ENCODE measurements at regions not wholly inside any gene's neighbourhood (a gene's known extent, or its start where the extent isn't known, plus 50 kb on each side); places are given as distances from the start of the nearest gene placed in this dataset.

DNA sequence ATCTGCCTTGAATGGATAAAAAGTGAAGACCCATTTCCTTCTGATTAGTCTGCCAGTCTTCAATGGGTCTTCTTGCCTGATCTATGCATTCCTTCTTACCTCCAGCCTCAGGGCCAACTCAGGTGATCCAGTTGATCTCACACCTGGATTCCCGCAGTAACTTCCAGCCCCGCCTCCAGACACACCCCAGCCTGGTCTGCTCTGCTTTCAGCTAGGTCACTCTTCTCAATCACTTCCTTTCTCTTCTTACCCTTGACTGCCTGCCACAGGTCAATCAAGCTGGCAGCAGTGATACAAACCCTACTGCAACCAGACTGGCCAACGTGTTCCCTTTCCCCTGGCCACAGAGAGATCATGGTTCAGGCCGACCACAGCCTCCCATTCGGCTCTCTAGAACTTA, 263.6 kb downstream of the ZNF516 start:
- Histone ChIP-seq H3K79me2 (ENCODE audit: control insufficient read depth, insufficient read depth, low read length) (no peaks in the 10 kb centered on the region), H2AFZ (ENCODE audit: low read depth, low read length) (no peak overlapping the region), H3K9me3 (replicated peaks; ENCODE audit: control insufficient read depth, insufficient read depth, low read depth, low read length) (no peaks in the 10 kb centered on the region), H3K4me2 (ENCODE audit: insufficient read depth, low read length) (no peak overlapping the region), H3K27me3 (ENCODE audit: control insufficient read depth in 2 of 2, insufficient read depth in 2 of 2, low read length in 2 of 2) (no peaks in the 10 kb centered on the region), H3K27ac (ENCODE audit: extremely low read depth, low read depth, low read length) (no peak overlapping the region), H3K9ac (ENCODE audit: insufficient read depth in 1 of 2, low read depth in 2 of 2, low read length in 2 of 2) (no peak overlapping the region), H3K36me3 (ENCODE audit: control insufficient read depth, insufficient read depth, low read length) (no peaks in the 10 kb centered on the region), H3K9me1 (ENCODE audit: control insufficient read depth, insufficient read depth, low read length) (no peaks in the 10 kb centered on the region), H3K4me1 (replicated peaks in 1 of 2; ENCODE audit: control insufficient read depth in 2 of 2, insufficient read depth in 2 of 2, low read length in 2 of 2) (no peaks in the 10 kb centered on the region), H4K20me1 (replicated peaks; ENCODE audit: control insufficient read depth, insufficient read depth, low read length) (no peaks in the 10 kb centered on the region), H3K4me3 (no peak overlapping the region)
- WGBS (ENCODE audit: insufficient coverage, low coverage, missing lambda C conversion rate): 0% methylated on average over 5 of the region's 5 CpGs
- ATAC-seq (no peak), FAIRE-seq (no peak), DNase-seq (ENCODE audit: extremely low read depth in 1 of 4, low spot score in 3 of 4) (no peak)
- intact Hi-C loops (cut with micrococcal nuclease): no loop called here
- in situ Hi-C loops (cut with MboI): no loop called here
- ChIA-PET POLR2A (no interaction called here), CTCF (ENCODE audit: low intra/inter-chr PET ratio) (no interaction called here)
- TF ChIP-seq RCOR1 (IDR thresholded peaks at IDR 0.05; ENCODE audit: borderline replicate concordance in 1 of 2, low read depth in 2 of 2, low read length in 2 of 2) (no peak), CREB1 (IDR thresholded peaks at IDR 0.05) (no peak), CREB1 (CRISPR knock-in tag; IDR thresholded peaks at IDR 0.05) (no peak), GATAD2B (IDR thresholded peaks at IDR 0.05; ENCODE audit: borderline replicate concordance) (no peak), EP300 (IDR thresholded peaks at IDR 0.05; ENCODE audit: low read length) (no peak), ILF3 (IDR thresholded peaks at IDR 0.05; ENCODE audit: borderline replicate concordance) (no peak), MIER1 (IDR thresholded peaks at IDR 0.05; ENCODE audit: low read depth) (no peak), PHB2 (IDR thresholded peaks at IDR 0.05; ENCODE audit: low read depth) (no peak), PML (IDR thresholded peaks at IDR 0.05; ENCODE audit: low read length) (no peak), RBM34 (IDR thresholded peaks at IDR 0.05; ENCODE audit: borderline replicate concordance, insufficient read depth, low read length) (no peak), YY1 (IDR thresholded peaks at IDR 0.05; ENCODE audit: borderline replicate concordance in 1 of 3, control insufficient read depth in 1 of 3, extremely low read depth in 1 of 3, insufficient read depth in 3 of 3, insufficient read length in 1 of 3, insufficient replicate concordance in 2 of 3, low read depth in 1 of 3, low read length in 2 of 3) (no peak)
- TF ChIP-seq, protein P1, sequence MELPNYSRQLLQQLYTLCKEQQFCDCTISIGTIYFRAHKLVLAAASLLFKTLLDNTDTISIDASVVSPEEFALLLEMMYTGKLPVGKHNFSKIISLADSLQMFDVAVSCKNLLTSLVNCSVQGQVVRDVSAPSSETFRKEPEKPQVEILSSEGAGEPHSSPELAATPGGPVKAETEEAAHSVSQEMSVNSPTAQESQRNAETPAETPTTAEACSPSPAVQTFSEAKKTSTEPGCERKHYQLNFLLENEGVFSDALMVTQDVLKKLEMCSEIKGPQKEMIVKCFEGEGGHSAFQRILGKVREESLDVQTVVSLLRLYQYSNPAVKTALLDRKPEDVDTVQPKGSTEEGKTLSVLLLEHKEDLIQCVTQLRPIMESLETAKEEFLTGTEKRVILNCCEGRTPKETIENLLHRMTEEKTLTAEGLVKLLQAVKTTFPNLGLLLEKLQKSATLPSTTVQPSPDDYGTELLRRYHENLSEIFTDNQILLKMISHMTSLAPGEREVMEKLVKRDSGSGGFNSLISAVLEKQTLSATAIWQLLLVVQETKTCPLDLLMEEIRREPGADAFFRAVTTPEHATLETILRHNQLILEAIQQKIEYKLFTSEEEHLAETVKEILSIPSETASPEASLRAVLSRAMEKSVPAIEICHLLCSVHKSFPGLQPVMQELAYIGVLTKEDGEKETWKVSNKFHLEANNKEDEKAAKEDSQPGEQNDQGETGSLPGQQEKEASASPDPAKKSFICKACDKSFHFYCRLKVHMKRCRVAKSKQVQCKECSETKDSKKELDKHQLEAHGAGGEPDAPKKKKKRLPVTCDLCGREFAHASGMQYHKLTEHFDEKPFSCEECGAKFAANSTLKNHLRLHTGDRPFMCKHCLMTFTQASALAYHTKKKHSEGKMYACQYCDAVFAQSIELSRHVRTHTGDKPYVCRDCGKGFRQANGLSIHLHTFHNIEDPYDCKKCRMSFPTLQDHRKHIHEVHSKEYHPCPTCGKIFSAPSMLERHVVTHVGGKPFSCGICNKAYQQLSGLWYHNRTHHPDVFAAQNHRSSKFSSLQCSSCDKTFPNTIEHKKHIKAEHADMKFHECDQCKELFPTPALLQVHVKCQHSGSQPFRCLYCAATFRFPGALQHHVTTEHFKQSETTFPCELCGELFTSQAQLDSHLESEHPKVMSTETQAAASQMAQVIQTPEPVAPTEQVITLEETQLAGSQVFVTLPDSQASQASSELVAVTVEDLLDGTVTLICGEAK (IDR thresholded peaks at IDR 0.05): no peak
- TF ChIP-seq, protein P1 (CRISPR knock-in tag; IDR thresholded peaks at IDR 0.05): no peak
- no TSS peak for BruUV-seq (replicated peaks)

Data from K562 (cell line).